Fibroblast of the aortic adventitia (primary cell): ENCODE measurements at regions not wholly inside any gene's neighbourhood (a gene's known extent, or its start where the extent isn't known, plus 50 kb on each side); places are given as distances from the start of the nearest gene placed in this dataset.

Source experiments
- DNase-seq: peaks from one replicate; pipeline ENCODE4 v3.0.0-alpha.2; 2010; ENCODE audit warnings: low read depth
- H3K4me3 ChIP-seq: 2 replicates; pipeline ENCODE4 v1.5.1; 2011; ENCODE audit warnings: low read depth, mild to moderate bottlenecking, control low read depth, low read length, moderate library complexity
- CTCF ChIP-seq: IDR thresholded peaks from 2 replicates; pipeline ENCODE4 v1.5.1; 2011; ENCODE audit warnings: mild to moderate bottlenecking, low read length, control low read depth, inconsistent platforms; ENCODE audit not compliant: insufficient read depth

GRCh38 chr1:234773936-234774677 lies 164.1 kb upstream of the IRF2BP2 start:
- no peak for DNase-seq
- TF ChIP-seq CTCF, result no peak

GRCh38 chr1:234772345-234773147 lies 162.6 kb upstream of the IRF2BP2 start:
- no peak for TF ChIP-seq CTCF
- DNase-seq, result peak; percentile 98

More at GRCh38 chr1:234773936-234774677, 164.1 kb upstream of the IRF2BP2 start:
- H3K4me3 ChIP-seq, result no peak overlapping the region

DNA sequence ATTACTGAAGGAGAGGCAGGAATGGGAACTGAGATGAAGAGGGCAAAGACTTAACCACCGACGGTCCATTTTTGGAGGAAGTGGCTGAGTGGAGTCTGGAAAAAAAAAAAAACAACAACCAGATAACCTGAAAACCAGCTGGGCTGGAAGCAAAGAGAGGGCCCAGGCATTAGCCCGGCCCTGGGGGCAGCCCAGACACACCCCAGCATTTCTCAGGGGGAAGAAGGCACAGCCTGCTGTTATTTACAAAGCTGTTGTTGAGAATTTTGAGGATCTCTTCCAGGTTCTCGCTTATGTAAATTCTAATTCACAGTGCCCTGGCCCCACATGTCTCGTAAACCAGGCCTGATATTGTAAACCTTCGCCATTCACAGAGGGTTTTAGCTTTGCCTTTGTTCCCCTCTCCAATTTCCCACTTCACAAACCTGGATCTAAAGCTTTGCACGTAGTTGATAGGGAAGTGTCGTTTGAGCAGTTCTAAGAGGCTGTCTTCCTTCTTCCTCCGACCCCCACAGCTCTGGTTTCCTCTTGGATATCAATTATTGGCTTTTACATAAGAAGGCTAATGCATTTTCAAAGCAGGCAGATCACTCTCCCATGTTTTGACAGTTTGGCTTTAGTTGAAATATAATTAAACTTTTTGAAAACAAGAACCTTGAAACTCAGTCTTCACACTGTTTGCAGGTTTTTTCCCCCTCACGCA lies 161.8 kb upstream of the IRF2BP2 start:
- TF ChIP-seq CTCF, result no peak
- no peak overlapping the region for H3K4me3 ChIP-seq
- DNase-seq, result no peak

More at GRCh38 chr1:234772345-234773147, 162.6 kb upstream of the IRF2BP2 start:
- H3K4me3 ChIP-seq, result no peak overlapping the region

DNA sequence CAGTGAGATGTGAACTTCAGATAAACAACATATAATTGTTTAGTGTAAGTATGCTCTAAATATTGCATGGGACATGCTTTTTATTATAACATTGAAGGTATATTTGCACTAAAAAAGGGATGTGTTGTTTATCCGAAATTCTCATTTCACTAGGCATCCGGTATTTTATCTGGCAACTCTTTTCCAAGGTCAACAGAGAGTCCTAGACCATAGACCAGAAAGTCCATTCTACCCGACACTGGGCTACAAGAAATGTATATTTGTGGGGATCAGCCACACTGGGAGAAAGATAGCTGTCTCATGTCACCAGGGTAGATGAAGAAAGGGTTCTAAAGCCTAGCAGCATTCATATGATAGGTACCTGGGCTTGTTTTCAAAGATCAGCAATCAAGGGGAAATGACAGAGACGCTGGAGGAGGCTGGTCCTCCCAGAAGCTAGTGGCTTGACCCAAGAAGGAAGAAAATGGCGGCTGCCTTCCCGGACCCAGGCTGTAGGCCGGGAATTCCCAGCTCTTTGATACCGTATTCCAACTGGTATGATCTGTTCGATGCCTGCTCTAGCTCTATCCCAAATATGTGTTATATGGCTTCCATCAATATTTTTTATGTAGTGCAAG lies 161.1 kb upstream of the IRF2BP2 start:
- no peak for TF ChIP-seq CTCF

GRCh38 chr1:234769986-234770795 lies 160.2 kb upstream of the IRF2BP2 start:
- DNase-seq, result no peak
- TF ChIP-seq CTCF, result no peak
- no peak overlapping the region for H3K4me3 ChIP-seq

More for the DNA sequence above, 161.1 kb upstream of the IRF2BP2 start:
- no peak for DNase-seq
- no peak overlapping the region for H3K4me3 ChIP-seq
